ENCODE measurements at regions not wholly inside any gene's neighbourhood (a gene's known extent, or its start where the extent isn't known, plus 50 kb on each side); places are given as distances from the start of the nearest gene placed in this dataset.

GRCh38 chr1:228850141-228851100, 115.1 kb downstream of the RHOU start:
- no peak for DNase-seq

- no peak for DNase-seq
These were observed 115.9 kb downstream of the RHOU start for GRCh38 chr1:228851193-228851592.

- DNase-seq = no peak
These were observed 116.3 kb downstream of the RHOU start for GRCh38 chr1:228851618-228852017.

GRCh38 chr1:228852024-228852423, 116.7 kb downstream of the RHOU start:
- DNase-seq = no peak

- no peak for DNase-seq
These were observed 117.3 kb downstream of the RHOU start for GRCh38 chr1:228852511-228853088.

GRCh38 chr1:228853191-228853590, 117.9 kb downstream of the RHOU start:
- DNase-seq = no peak

GRCh38 chr1:228853637-228854036, 118.4 kb downstream of the RHOU start:
- DNase-seq = no peak

GRCh38 chr1:228854907-228855306, 119.6 kb downstream of the RHOU start:
- no peak for DNase-seq

GRCh38 chr1:228857611-228858010, 122.3 kb downstream of the RHOU start:
- no peak for DNase-seq

GRCh38 chr1:228860911-228861831, 125.9 kb downstream of the RHOU start:
- no peak for DNase-seq

- DNase-seq = no peak
These were observed 126.5 kb downstream of the RHOU start for GRCh38 chr1:228861832-228862180.

GRCh38 chr1:228862542-228863505, 127.5 kb downstream of the RHOU start:
- no peak for DNase-seq

GRCh38 chr1:228863776-228864175, 128.5 kb downstream of the RHOU start:
- no peak for DNase-seq

GRCh38 chr1:228865627-228866330, 130.5 kb downstream of the RHOU start:
- DNase-seq = no peak

- DNase-seq = no peak
These were observed 131.2 kb downstream of the RHOU start for GRCh38 chr1:228866468-228866867.

- no peak for DNase-seq
These were observed 132.1 kb downstream of the RHOU start for GRCh38 chr1:228867108-228867950.

- DNase-seq = no peak
These were observed 132.9 kb downstream of the RHOU start for GRCh38 chr1:228867951-228868730.

GRCh38 chr1:228868731-228869024, 133.4 kb downstream of the RHOU start:
- DNase-seq = no peak

GRCh38 chr1:228869312-228869824, 134.1 kb downstream of the RHOU start:
- DNase-seq = no peak

Measured in CD4-positive, alpha-beta T cell treated with Interferon gamma for 1 hour (primary cell).